ENCODE measurements at regions not wholly inside any gene's neighbourhood (a gene's known extent, or its start where the extent isn't known, plus 50 kb on each side); places are given as distances from the start of the nearest gene placed in this dataset.

- Histone ChIP-seq H3K4me1 (ENCODE audit: control insufficient read depth in 1 of 2, insufficient read depth in 2 of 2, low read depth in 1 of 2, low read length in 1 of 2) (peaks cover 0 to 54% of the 10 kb centered on the region in 2 experiments; a peak in 3 of 4 replicates), H3K9me2 (no peaks in the 10 kb centered on the region), H3F3A (replicated peaks; ENCODE audit: insufficient read depth) (peaks cover 10% of the 10 kb centered on the region), H3K4me2 (no peak overlapping the region), H4K20me1 (ENCODE audit: insufficient read depth) (no peaks in the 10 kb centered on the region), H3K9me3 (no peaks in the 10 kb centered on the region), H2AFZ (ENCODE audit: low read depth) (no peak overlapping the region), H3K27me3 (ENCODE audit: insufficient read depth) (no peaks in the 10 kb centered on the region), H3K79me2 (ENCODE audit: insufficient read depth) (no peaks in the 10 kb centered on the region), H3K27ac (ENCODE audit: low read depth in 2 of 2, low read length in 1 of 2) (peak overlapping the region; percentile 28 to 36; a peak in 3 of 4 replicates), H3K36me3 (replicated peaks in 1 of 2; ENCODE audit: control insufficient read depth in 1 of 2, insufficient read depth in 2 of 2, low read length in 1 of 2) (no peaks in the 10 kb centered on the region), H3K4me3 (ENCODE audit: low read depth in 2 of 2, low read length in 1 of 2) (no peak overlapping the region), H3K9ac (no peak overlapping the region)
- CTCF ChIA-PET: interaction anchor here (2.5 kb wide), 1 partner anchor 35 kb away, joined by 8 read pairs; no protein-coding TSS in a partner anchor
- DNase-seq: no peak
- WGBS (ENCODE audit: low lambda C conversion rate): 76% methylated on average over 3 of the region's 3 CpGs
- TF ChIP-seq TAF1 (IDR thresholded peaks at IDR 0.05; ENCODE audit: borderline replicate concordance, low read depth, low read length) (no peak), MXI1 (IDR thresholded peaks at IDR 0.05; ENCODE audit: low read depth, low read length) (no peak), RAD21 (IDR thresholded peaks at IDR 0.05; ENCODE audit: low read length) (no peak), POLR2AphosphoS5 (IDR thresholded peaks at IDR 0.05; ENCODE audit: low read depth, low read length) (no peak), GATA2 (CRISPR knock-in tag; IDR thresholded peaks at IDR 0.05) (no peak), RFX5 (IDR thresholded peaks at IDR 0.05; ENCODE audit: low read length) (no peak), NRF1 (IDR thresholded peaks at IDR 0.05; ENCODE audit: low read depth, low read length) (no peak), MAX (IDR thresholded peaks at IDR 0.05; ENCODE audit: low read depth) (no peak), PBX3 (IDR thresholded peaks at IDR 0.05) (no peak), FOSL2 (IDR thresholded peaks at IDR 0.05; ENCODE audit: borderline replicate concordance, low read depth) (no peak), EP300 (IDR thresholded peaks at IDR 0.05; ENCODE audit: borderline replicate concordance in 1 of 2, low read depth in 1 of 2, low read length in 1 of 2) (no peak), NFIC (IDR thresholded peaks at IDR 0.05; ENCODE audit: borderline replicate concordance) (no peak), REST (IDR thresholded peaks at IDR 0.05; ENCODE audit: low read depth, low read length) (no peak), RXRA (IDR thresholded peaks at IDR 0.05; ENCODE audit: borderline replicate concordance, low read depth) (no peak), USF2 (IDR thresholded peaks at IDR 0.05; ENCODE audit: borderline replicate concordance, low read depth, low read length) (no peak), RCOR1 (IDR thresholded peaks at IDR 0.05; ENCODE audit: low read length) (no peak), TEAD4 (IDR thresholded peaks at IDR 0.05; ENCODE audit: borderline replicate concordance, insufficient read depth) (no peak), GABPA (IDR thresholded peaks at IDR 0.05; ENCODE audit: low read depth) (no peak), ELF1 (IDR thresholded peaks at IDR 0.05) (no peak)
- POLR2A ChIA-PET: no interaction called here
Observed at GRCh38 chr2:181777734-181778133, 97.4 kb upstream of the NEUROD1 start.

Measured in SK-N-SH (cell line).